Left ventricle myocardium inferior (tissue), 1 donor: ENCODE measurements at regions not wholly inside any gene's neighbourhood (a gene's known extent, or its start where the extent isn't known, plus 50 kb on each side); places are given as distances from the start of the nearest gene placed in this dataset.

ENCODE experiments used
- DNase-seq: peaks from one replicate; pipeline ENCODE4 v3.0.0-alpha.2; 2020
- H3K27ac ChIP-seq: fragments of 200-600 bp; replicated peaks from 2 replicates; pipeline ENCODE4 v1.8.0; 2021
- H3K27me3 ChIP-seq: fragments of 200-600 bp; 2 replicates; pipeline ENCODE4 v1.8.0; 2021; ENCODE audit warnings: low read depth
- H3K36me3 ChIP-seq: fragments of 200-600 bp; 2 replicates; pipeline ENCODE4 v1.8.0; 2021
- H3K4me1 ChIP-seq: fragments of 200-600 bp; 2 replicates; pipeline ENCODE4 v1.8.0; 2021
- H3K4me3 ChIP-seq: fragments of 200-600 bp; 2 replicates; pipeline ENCODE4 v1.8.0; 2021; ENCODE audit warnings: mild to moderate bottlenecking, moderate library complexity
- H3K9me3 ChIP-seq: fragments of 200-600 bp; replicated peaks from 2 replicates; pipeline ENCODE4 v1.8.0; 2021
- CTCF ChIP-seq: fragments of 200-600 bp; IDR thresholded peaks from 2 replicates; pipeline ENCODE4 v1.8.0; 2021; ENCODE audit warnings: antibody characterized with exemption, mild to moderate bottlenecking, borderline replicate concordance
- intact Hi-C: fragments of 100-400 bp; cut with micrococcal nuclease; formaldehyde crosslinking; loops from one replicate; pipeline ENCODE4 v1.11.0; 2022
- donor health status: DM: no; HTN: yes; CAD: no; lungs with severe emphysema.

GRCh38 chr6:133590814-133591213 is 298.1 kb upstream of the TCF21 start:
- no peak for TF ChIP-seq CTCF
- Histone ChIP-seq H3K4me3 (no peak overlapping the region), H3K27ac (no peak overlapping the region), H3K36me3 (no peaks in the 10 kb centered on the region), H3K27me3 (no peaks in the 10 kb centered on the region), H3K9me3 (no peaks in the 10 kb centered on the region), H3K4me1 (no peaks in the 10 kb centered on the region)
- DNase-seq: no peak
- intact Hi-C loops: no loop called here

GRCh38 chr6:133591275-133591674 is 297.6 kb upstream of the TCF21 start:
- no peak for DNase-seq
- H3K27me3 ChIP-seq: no peaks in the 10 kb centered on the region
- H3K4me3 ChIP-seq: no peak overlapping the region
- H3K27ac ChIP-seq: no peak overlapping the region
- no peaks in the 10 kb centered on the region for H3K4me1 ChIP-seq
- no peak for TF ChIP-seq CTCF
- no peaks in the 10 kb centered on the region for H3K36me3 ChIP-seq
- no peaks in the 10 kb centered on the region for H3K9me3 ChIP-seq
- intact Hi-C loops: no loop called here

- no peaks in the 10 kb centered on the region for H3K9me3 ChIP-seq
- intact Hi-C loops: no loop called here
Measured at GRCh38 chr6:133594652-133595110, 294.2 kb upstream of the TCF21 start.

GRCh38 chr6:133595111-133595761 is 293.7 kb upstream of the TCF21 start:
- no peaks in the 10 kb centered on the region for H3K36me3 ChIP-seq
- no peak overlapping the region for H3K27ac ChIP-seq
- no peak overlapping the region for H3K4me3 ChIP-seq
- DNase-seq: no peak
- no peaks in the 10 kb centered on the region for H3K27me3 ChIP-seq
- H3K4me1 ChIP-seq: no peaks in the 10 kb centered on the region
- intact Hi-C loops: no loop called here
- TF ChIP-seq CTCF: no peak
- no peaks in the 10 kb centered on the region for H3K9me3 ChIP-seq

More at GRCh38 chr6:133594652-133595110, 294.2 kb upstream of the TCF21 start:
- no peaks in the 10 kb centered on the region for H3K27me3 ChIP-seq
- H3K36me3 ChIP-seq: no peaks in the 10 kb centered on the region
- H3K4me3 ChIP-seq: no peak overlapping the region
- DNase-seq: no peak
- TF ChIP-seq CTCF: no peak
- no peaks in the 10 kb centered on the region for H3K4me1 ChIP-seq
- H3K27ac ChIP-seq: no peak overlapping the region

GRCh38 chr6:133606852-133607251 is 282.1 kb upstream of the TCF21 start:
- no peaks in the 10 kb centered on the region for H3K9me3 ChIP-seq
- H3K36me3 ChIP-seq: no peaks in the 10 kb centered on the region
- DNase-seq: no peak
- no peaks in the 10 kb centered on the region for H3K4me1 ChIP-seq
- intact Hi-C loops: no loop called here
- no peak overlapping the region for H3K27ac ChIP-seq
- H3K4me3 ChIP-seq: no peak overlapping the region
- H3K27me3 ChIP-seq: no peaks in the 10 kb centered on the region
- no peak for TF ChIP-seq CTCF

GRCh38 chr6:133608620-133609019 is 280.3 kb upstream of the TCF21 start:
- intact Hi-C loops: no loop called here

More at GRCh38 chr6:133608620-133609019, 280.3 kb upstream of the TCF21 start:
- no peaks in the 10 kb centered on the region for H3K36me3 ChIP-seq
- TF ChIP-seq CTCF: no peak
- no peak overlapping the region for H3K4me3 ChIP-seq
- H3K27ac ChIP-seq: no peak overlapping the region
- H3K27me3 ChIP-seq: no peaks in the 10 kb centered on the region
- H3K9me3 ChIP-seq: no peaks in the 10 kb centered on the region
- no peaks in the 10 kb centered on the region for H3K4me1 ChIP-seq
- no peak for DNase-seq
